SJSA1 (cell line): ENCODE measurements at regions not wholly inside any gene's neighbourhood (a gene's known extent, or its start where the extent isn't known, plus 50 kb on each side); places are given as distances from the start of the nearest gene placed in this dataset.

Experiments
- DNase-seq, 2 experiments: peaks; one replicate each; pipeline ENCODE4 v3.0.0-alpha.2; 2015 to 2020; ENCODE audit warnings: low spot score in 2 of 2, low read depth in 1 of 2
- H3K27ac ChIP-seq: fragments of 250-450 bp; sonication (Bioruptor Pico); 2 replicates; pipeline ENCODE4 v1.5.1; 2020; ENCODE audit warnings: mild to moderate bottlenecking, moderate library complexity
- H3K27me3 ChIP-seq: fragments of 250-450 bp; sonication (Bioruptor Pico); replicated peaks from 2 replicates; pipeline ENCODE4 v1.5.1; 2020; ENCODE audit warnings: mild to moderate bottlenecking, moderate library complexity
- H3K36me3 ChIP-seq: fragments of 250-450 bp; sonication (Bioruptor Pico); 2 replicates; pipeline ENCODE4 v1.5.1; 2020; ENCODE audit warnings: mild to moderate bottlenecking
- H3K4me1 ChIP-seq: fragments of 250-450 bp; sonication (Bioruptor Pico); replicated peaks from 2 replicates; pipeline ENCODE4 v1.6.1; 2021; ENCODE audit warnings: mild to moderate bottlenecking
- H3K4me3 ChIP-seq: fragments of 250-450 bp; sonication (Bioruptor Pico); 2 replicates; pipeline ENCODE4 v1.5.1; 2020; ENCODE audit warnings: mild to moderate bottlenecking
- H3K9me3 ChIP-seq: fragments of 250-450 bp; sonication (Bioruptor Pico); replicated peaks from 2 replicates; pipeline ENCODE4 v1.5.1; 2020; ENCODE audit warnings: mild to moderate bottlenecking

GRCh38 chr6:134458857-134459657 is 141.1 kb upstream of the SGK1 start:
- no peak overlapping the region for H3K4me3 ChIP-seq
- no peaks in the 10 kb centered on the region for H3K9me3 ChIP-seq
- no peaks in the 10 kb centered on the region for H3K36me3 ChIP-seq
- H3K27me3 ChIP-seq = no peaks in the 10 kb centered on the region
- H3K27ac ChIP-seq = no peak overlapping the region
- H3K4me1 ChIP-seq = peaks cover 20% of the 10 kb centered on the region
- DNase-seq = no peak

GRCh38 chr6:134457941-134458340 is 140.0 kb upstream of the SGK1 start:
- no peaks in the 10 kb centered on the region for H3K9me3 ChIP-seq
- no peaks in the 10 kb centered on the region for H3K36me3 ChIP-seq
- no peak for DNase-seq
- H3K4me1 ChIP-seq = peaks cover 26% of the 10 kb centered on the region
- H3K27ac ChIP-seq = no peak overlapping the region
- no peak overlapping the region for H3K4me3 ChIP-seq
- H3K27me3 ChIP-seq = no peaks in the 10 kb centered on the region

- no peak overlapping the region for H3K4me3 ChIP-seq
- no peak overlapping the region for H3K27ac ChIP-seq
- peaks cover 27% of the 10 kb centered on the region for H3K4me1 ChIP-seq
- no peaks in the 10 kb centered on the region for H3K27me3 ChIP-seq
- no peak for DNase-seq
- H3K36me3 ChIP-seq = no peaks in the 10 kb centered on the region
- no peaks in the 10 kb centered on the region for H3K9me3 ChIP-seq
Measured at GRCh38 chr6:134456226-134456625, 138.3 kb upstream of the SGK1 start.

- Histone ChIP-seq H3K4me3 (no peak overlapping the region), H3K27me3 (no peaks in the 10 kb centered on the region), H3K9me3 (no peaks in the 10 kb centered on the region), H3K4me1 (peaks cover 27% of the 10 kb centered on the region), H3K36me3 (no peaks in the 10 kb centered on the region), H3K27ac (peak overlapping the region; percentile 44)
- DNase-seq = no peak
Measured at GRCh38 chr6:134455319-134455718, 137.4 kb upstream of the SGK1 start.

GRCh38 chr6:134454794-134455193 is 136.9 kb upstream of the SGK1 start:
- DNase-seq = peak in 1 of 2 experiments; percentile 41
- peak overlapping the region; percentile 44 for H3K27ac ChIP-seq
- H3K4me3 ChIP-seq = no peak overlapping the region

GRCh38 chr6:134453792-134454510 is 136.0 kb upstream of the SGK1 start:
- Histone ChIP-seq H3K9me3 (no peaks in the 10 kb centered on the region), H3K4me3 (no peak overlapping the region), H3K4me1 (peaks cover 27% of the 10 kb centered on the region), H3K27ac (peak overlapping the region; percentile 42), H3K36me3 (no peaks in the 10 kb centered on the region), H3K27me3 (no peaks in the 10 kb centered on the region)
- DNase-seq = no peak

More at GRCh38 chr6:134454794-134455193, 136.9 kb upstream of the SGK1 start:
- Histone ChIP-seq H3K9me3 (no peaks in the 10 kb centered on the region), H3K4me1 (peaks cover 27% of the 10 kb centered on the region), H3K27me3 (no peaks in the 10 kb centered on the region), H3K36me3 (no peaks in the 10 kb centered on the region)

GRCh38 chr6:134452906-134453305 is 135.0 kb upstream of the SGK1 start:
- no peak overlapping the region for H3K4me3 ChIP-seq
- H3K27me3 ChIP-seq = no peaks in the 10 kb centered on the region
- H3K9me3 ChIP-seq = no peaks in the 10 kb centered on the region
- H3K36me3 ChIP-seq = no peaks in the 10 kb centered on the region
- no peak overlapping the region for H3K27ac ChIP-seq
- DNase-seq = no peak
- peaks cover 34% of the 10 kb centered on the region for H3K4me1 ChIP-seq

GRCh38 chr6:134451529-134451928 is 133.6 kb upstream of the SGK1 start:
- peaks cover 41% of the 10 kb centered on the region for H3K4me1 ChIP-seq
- no peak for DNase-seq

GRCh38 chr6:134449781-134450180 is 131.9 kb upstream of the SGK1 start:
- no peak for DNase-seq
- Histone ChIP-seq H3K27ac (no peak overlapping the region), H3K27me3 (no peaks in the 10 kb centered on the region), H3K9me3 (no peaks in the 10 kb centered on the region), H3K36me3 (no peaks in the 10 kb centered on the region), H3K4me3 (no peak overlapping the region), H3K4me1 (peaks cover 33% of the 10 kb centered on the region)

More at GRCh38 chr6:134451529-134451928, 133.6 kb upstream of the SGK1 start:
- H3K4me3 ChIP-seq = no peak overlapping the region
- no peaks in the 10 kb centered on the region for H3K9me3 ChIP-seq
- no peaks in the 10 kb centered on the region for H3K27me3 ChIP-seq
- H3K36me3 ChIP-seq = no peaks in the 10 kb centered on the region
- H3K27ac ChIP-seq = no peak overlapping the region

- no peak overlapping the region for H3K4me3 ChIP-seq
- H3K27ac ChIP-seq = no peak overlapping the region
- DNase-seq = no peak
- H3K4me1 ChIP-seq = peaks cover 26% of the 10 kb centered on the region
- no peaks in the 10 kb centered on the region for H3K36me3 ChIP-seq
- H3K27me3 ChIP-seq = no peaks in the 10 kb centered on the region
- no peaks in the 10 kb centered on the region for H3K9me3 ChIP-seq
Measured at GRCh38 chr6:134449004-134449403, 131.1 kb upstream of the SGK1 start.

- H3K9me3 ChIP-seq = no peaks in the 10 kb centered on the region
Measured at GRCh38 chr6:134447883-134448387, 130.0 kb upstream of the SGK1 start.

GRCh38 chr6:134447423-134447822 is 129.5 kb upstream of the SGK1 start:
- Histone ChIP-seq H3K4me1 (peaks cover 15% of the 10 kb centered on the region), H3K27me3 (no peaks in the 10 kb centered on the region), H3K9me3 (no peaks in the 10 kb centered on the region), H3K27ac (peak overlapping the region; percentile 7; the same call in 1 of the 2 replicates), H3K4me3 (no peak overlapping the region), H3K36me3 (no peaks in the 10 kb centered on the region)
- no peak for DNase-seq

More at GRCh38 chr6:134447883-134448387, 130.0 kb upstream of the SGK1 start:
- no peak for DNase-seq
- H3K27me3 ChIP-seq = no peaks in the 10 kb centered on the region
- no peak overlapping the region for H3K4me3 ChIP-seq
- peak overlapping the region; percentile 7; the same call in 1 of the 2 replicates for H3K27ac ChIP-seq
- peaks cover 15% of the 10 kb centered on the region for H3K4me1 ChIP-seq
- H3K36me3 ChIP-seq = no peaks in the 10 kb centered on the region

- H3K27ac ChIP-seq = no peak overlapping the region
- H3K27me3 ChIP-seq = no peaks in the 10 kb centered on the region
- H3K9me3 ChIP-seq = no peaks in the 10 kb centered on the region
- no peak for DNase-seq
- H3K4me1 ChIP-seq = peaks cover 15% of the 10 kb centered on the region
- H3K36me3 ChIP-seq = no peaks in the 10 kb centered on the region
- H3K4me3 ChIP-seq = no peak overlapping the region
Measured at GRCh38 chr6:134446896-134447295, 129.0 kb upstream of the SGK1 start.
